ENCODE measurements at regions not wholly inside any gene's neighbourhood (a gene's known extent, or its start where the extent isn't known, plus 50 kb on each side); places are given as distances from the start of the nearest gene placed in this dataset.

DNA sequence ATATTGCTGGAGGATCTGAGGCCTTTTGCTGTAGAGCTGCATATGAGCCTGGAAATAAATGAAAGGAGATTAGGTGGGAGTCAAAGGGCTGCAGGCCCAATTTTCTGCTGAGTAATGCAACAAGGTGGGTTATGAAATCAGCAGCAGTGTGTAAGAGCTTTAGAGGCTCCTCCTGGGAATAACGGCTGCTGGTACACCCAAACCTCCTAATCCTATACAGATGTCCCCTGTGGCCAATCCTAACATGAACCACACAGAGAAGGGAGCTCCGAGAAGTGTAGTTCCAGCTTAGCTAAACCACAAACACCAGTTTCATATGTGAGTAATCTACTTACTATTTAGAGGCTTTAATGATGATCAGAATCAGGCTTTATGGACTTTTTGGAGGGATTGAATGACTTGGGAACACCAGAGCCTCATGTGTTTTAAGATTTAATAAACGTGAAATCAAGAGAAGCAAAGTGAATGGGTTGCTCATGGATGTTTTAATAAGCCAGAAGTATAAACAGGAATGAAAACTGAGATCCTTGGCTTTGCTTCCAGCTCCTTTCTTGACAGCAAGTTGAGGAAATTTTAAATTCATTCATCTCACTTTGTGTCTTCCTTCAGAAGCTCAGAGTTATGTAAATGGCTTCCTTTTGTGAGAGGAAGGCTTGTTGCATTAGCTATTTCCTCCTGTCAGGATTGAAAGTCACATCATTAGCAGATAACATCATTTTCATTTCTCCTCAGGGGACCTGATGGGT is 437.5 kb downstream of the TMEM232 start:
- CTCF ChIA-PET = no interaction called here
- POLR2A ChIA-PET (ENCODE audit: unreplicated experiment) = interaction anchor here (0.5 to 0.6 kb wide), 2 partner anchors 24 to 216 kb away, joined by 3 to 6 read pairs; no protein-coding TSS in a partner anchor
- no peak overlapping the region for H3K4me3 ChIP-seq (ENCODE audit: insufficient read depth, low read depth, low read length)

More for the DNA sequence above, 437.5 kb downstream of the TMEM232 start:
- H3K18ac ChIP-seq (ENCODE audit: low read depth, low read length) = no peak overlapping the region
- H3K4me2 ChIP-seq (ENCODE audit: low read depth, low read length) = no peak overlapping the region
- no peak overlapping the region for H4K91ac ChIP-seq (ENCODE audit: insufficient read depth, low read depth, low read length)
- H3K56ac ChIP-seq (ENCODE audit: extremely low read depth, insufficient read depth, low read length) = no peak overlapping the region
- H3K9me3 ChIP-seq (ENCODE audit: control insufficient read depth, insufficient read depth, low read length) = peaks cover 18% of the 10 kb centered on the region
- no peaks in the 10 kb centered on the region for H4K20me1 ChIP-seq (ENCODE audit: insufficient read depth, low read length)
- H3K9ac ChIP-seq (ENCODE audit: low read depth, low read length) = no peak overlapping the region
- no peak overlapping the region for H2BK5ac ChIP-seq (ENCODE audit: low read depth, low read length, poor library complexity, severe bottlenecking)
- H3K9me1 ChIP-seq (ENCODE audit: insufficient read depth, low read length) = no peaks in the 10 kb centered on the region
- DNase-seq = no peak
- dilution Hi-C loops (cut with HindIII; ENCODE audit: low sequenced_read_pairs, unreplicated experiment) (no loop called here), in situ Hi-C loops (cut with MboI; ENCODE audit: low sequenced_read_pairs) (no loop called here), intact Hi-C loops (cut with micrococcal nuclease) (no loop called here)
- H2BK20ac ChIP-seq (ENCODE audit: low read depth, low read length) = no peak overlapping the region
- H3K79me1 ChIP-seq (ENCODE audit: low read depth in 1 of 2, low read length in 2 of 2) = no peaks in the 10 kb centered on the region
- no peak overlapping the region for H3K23ac ChIP-seq (ENCODE audit: low read depth, low read length)
- no peak overlapping the region for H2AK5ac ChIP-seq (ENCODE audit: low read depth, low read length)
- H3K27ac ChIP-seq (ENCODE audit: insufficient read depth, low read length) = no peak overlapping the region
- no peaks in the 10 kb centered on the region for H3K4me1 ChIP-seq (ENCODE audit: control insufficient read depth, insufficient read depth, low read length)
- no peak overlapping the region for H4K5ac ChIP-seq (ENCODE audit: low read depth, low read length)
- no peak overlapping the region for H2BK15ac ChIP-seq (ENCODE audit: low read depth, low read length)
- H2AFZ ChIP-seq (replicated peaks; ENCODE audit: low read length, poor library complexity) = no peak overlapping the region
- no peak overlapping the region for H4K8ac ChIP-seq (ENCODE audit: low read depth in 2 of 2, low read length in 2 of 2)
- no peaks in the 10 kb centered on the region for H3K36me3 ChIP-seq (ENCODE audit: control insufficient read depth, insufficient read depth, low read length)
- no peaks in the 10 kb centered on the region for H3K27me3 ChIP-seq (ENCODE audit: control insufficient read depth, insufficient read depth, low read length)
- H3K14ac ChIP-seq (replicated peaks; ENCODE audit: low read depth, low read length) = no peak overlapping the region
- WGBS, 2 experiments (ENCODE audit: extremely low coverage in 2 of 2, insufficient read length in 1 of 2) = 0% methylated on average over 1 of the region's 3 CpGs; no CpG with 5 or more reads in 1 of the 2 experiments
- no peak overlapping the region for H2BK120ac ChIP-seq (ENCODE audit: low read depth, low read length)
- no peak overlapping the region for H3K4ac ChIP-seq (ENCODE audit: low read depth, low read length)
- H2AK9ac ChIP-seq (replicated peaks; ENCODE audit: low read depth, low read length, poor library complexity) = no peak overlapping the region
- TF ChIP-seq BHLHE40 (IDR thresholded peaks at IDR 0.05; ENCODE audit: low read depth, low read length) (no peak), SMC3 (IDR thresholded peaks at IDR 0.05; ENCODE audit: low read depth, low read length) (no peak), CHD1 (IDR thresholded peaks at IDR 0.05; ENCODE audit: low read depth, low read length) (no peak), CEBPB (IDR thresholded peaks at IDR 0.05; ENCODE audit: low read depth, low read length) (no peak), FOS (IDR thresholded peaks at IDR 0.05; ENCODE audit: low read depth, low read length) (no peak), RAD21 (IDR thresholded peaks at IDR 0.05; ENCODE audit: low read length) (no peak), MAZ (IDR thresholded peaks at IDR 0.05; ENCODE audit: borderline replicate concordance, low read depth, low read length) (no peak), MXI1 (IDR thresholded peaks at IDR 0.05; ENCODE audit: borderline replicate concordance, low read depth, low read length) (no peak), POLR2A (IDR thresholded peaks at IDR 0.05; ENCODE audit: low read depth, low read length) (no peak), RFX5 (IDR thresholded peaks at IDR 0.05; ENCODE audit: low read depth, low read length) (no peak), RCOR1 (IDR thresholded peaks at IDR 0.05; ENCODE audit: insufficient replicate concordance, low read length) (no peak), NFE2L2 (IDR thresholded peaks at IDR 0.05; ENCODE audit: low read depth, low read length) (no peak)
- TF ChIP-seq, protein P1, sequence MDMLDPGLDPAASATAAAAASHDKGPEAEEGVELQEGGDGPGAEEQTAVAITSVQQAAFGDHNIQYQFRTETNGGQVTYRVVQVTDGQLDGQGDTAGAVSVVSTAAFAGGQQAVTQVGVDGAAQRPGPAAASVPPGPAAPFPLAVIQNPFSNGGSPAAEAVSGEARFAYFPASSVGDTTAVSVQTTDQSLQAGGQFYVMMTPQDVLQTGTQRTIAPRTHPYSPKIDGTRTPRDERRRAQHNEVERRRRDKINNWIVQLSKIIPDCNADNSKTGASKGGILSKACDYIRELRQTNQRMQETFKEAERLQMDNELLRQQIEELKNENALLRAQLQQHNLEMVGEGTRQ (IDR thresholded peaks at IDR 0.05; ENCODE audit: low read depth, low read length) = no peak
- TF ChIP-seq, protein P2, sequence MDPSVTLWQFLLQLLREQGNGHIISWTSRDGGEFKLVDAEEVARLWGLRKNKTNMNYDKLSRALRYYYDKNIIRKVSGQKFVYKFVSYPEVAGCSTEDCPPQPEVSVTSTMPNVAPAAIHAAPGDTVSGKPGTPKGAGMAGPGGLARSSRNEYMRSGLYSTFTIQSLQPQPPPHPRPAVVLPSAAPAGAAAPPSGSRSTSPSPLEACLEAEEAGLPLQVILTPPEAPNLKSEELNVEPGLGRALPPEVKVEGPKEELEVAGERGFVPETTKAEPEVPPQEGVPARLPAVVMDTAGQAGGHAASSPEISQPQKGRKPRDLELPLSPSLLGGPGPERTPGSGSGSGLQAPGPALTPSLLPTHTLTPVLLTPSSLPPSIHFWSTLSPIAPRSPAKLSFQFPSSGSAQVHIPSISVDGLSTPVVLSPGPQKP (IDR thresholded peaks at IDR 0.05; ENCODE audit: borderline replicate concordance, low read depth, low read length) = no peak
- TF ChIP-seq, protein P3, sequence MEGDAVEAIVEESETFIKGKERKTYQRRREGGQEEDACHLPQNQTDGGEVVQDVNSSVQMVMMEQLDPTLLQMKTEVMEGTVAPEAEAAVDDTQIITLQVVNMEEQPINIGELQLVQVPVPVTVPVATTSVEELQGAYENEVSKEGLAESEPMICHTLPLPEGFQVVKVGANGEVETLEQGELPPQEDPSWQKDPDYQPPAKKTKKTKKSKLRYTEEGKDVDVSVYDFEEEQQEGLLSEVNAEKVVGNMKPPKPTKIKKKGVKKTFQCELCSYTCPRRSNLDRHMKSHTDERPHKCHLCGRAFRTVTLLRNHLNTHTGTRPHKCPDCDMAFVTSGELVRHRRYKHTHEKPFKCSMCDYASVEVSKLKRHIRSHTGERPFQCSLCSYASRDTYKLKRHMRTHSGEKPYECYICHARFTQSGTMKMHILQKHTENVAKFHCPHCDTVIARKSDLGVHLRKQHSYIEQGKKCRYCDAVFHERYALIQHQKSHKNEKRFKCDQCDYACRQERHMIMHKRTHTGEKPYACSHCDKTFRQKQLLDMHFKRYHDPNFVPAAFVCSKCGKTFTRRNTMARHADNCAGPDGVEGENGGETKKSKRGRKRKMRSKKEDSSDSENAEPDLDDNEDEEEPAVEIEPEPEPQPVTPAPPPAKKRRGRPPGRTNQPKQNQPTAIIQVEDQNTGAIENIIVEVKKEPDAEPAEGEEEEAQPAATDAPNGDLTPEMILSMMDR (conservative IDR thresholded peaks at IDR 0.05; ENCODE audit: low read depth, low read length) = no peak
- no TSS peak for BruUV-seq (replicated peaks)
- ATAC-seq (ENCODE audit: low read depth) = no peak

Measured in IMR-90 (cell line).